ENCODE measurements at regions not wholly inside any gene's neighbourhood (a gene's known extent, or its start where the extent isn't known, plus 50 kb on each side); places are given as distances from the start of the nearest gene placed in this dataset.

DNA sequence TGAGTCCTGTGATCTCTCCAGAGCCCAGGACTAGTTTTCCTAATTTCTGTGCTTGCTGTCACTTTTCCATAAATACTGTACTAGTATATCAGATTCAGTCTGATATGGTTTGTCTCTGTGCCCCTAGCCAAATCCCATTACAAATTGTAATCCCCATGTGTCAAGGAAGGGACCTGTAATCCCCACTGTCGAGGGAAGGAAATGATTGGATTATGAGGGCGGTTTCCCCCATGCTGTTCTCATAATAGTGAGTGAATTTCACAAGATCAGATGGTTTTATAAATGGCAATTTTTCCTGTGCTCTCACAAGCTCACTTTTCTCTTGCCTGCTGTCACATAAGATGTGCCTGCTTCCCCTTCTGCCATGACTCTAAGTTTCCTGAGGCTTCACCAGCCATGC is 54.8 kb upstream of the IFRD1 start:
- TF ChIP-seq, protein P1, sequence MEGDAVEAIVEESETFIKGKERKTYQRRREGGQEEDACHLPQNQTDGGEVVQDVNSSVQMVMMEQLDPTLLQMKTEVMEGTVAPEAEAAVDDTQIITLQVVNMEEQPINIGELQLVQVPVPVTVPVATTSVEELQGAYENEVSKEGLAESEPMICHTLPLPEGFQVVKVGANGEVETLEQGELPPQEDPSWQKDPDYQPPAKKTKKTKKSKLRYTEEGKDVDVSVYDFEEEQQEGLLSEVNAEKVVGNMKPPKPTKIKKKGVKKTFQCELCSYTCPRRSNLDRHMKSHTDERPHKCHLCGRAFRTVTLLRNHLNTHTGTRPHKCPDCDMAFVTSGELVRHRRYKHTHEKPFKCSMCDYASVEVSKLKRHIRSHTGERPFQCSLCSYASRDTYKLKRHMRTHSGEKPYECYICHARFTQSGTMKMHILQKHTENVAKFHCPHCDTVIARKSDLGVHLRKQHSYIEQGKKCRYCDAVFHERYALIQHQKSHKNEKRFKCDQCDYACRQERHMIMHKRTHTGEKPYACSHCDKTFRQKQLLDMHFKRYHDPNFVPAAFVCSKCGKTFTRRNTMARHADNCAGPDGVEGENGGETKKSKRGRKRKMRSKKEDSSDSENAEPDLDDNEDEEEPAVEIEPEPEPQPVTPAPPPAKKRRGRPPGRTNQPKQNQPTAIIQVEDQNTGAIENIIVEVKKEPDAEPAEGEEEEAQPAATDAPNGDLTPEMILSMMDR (IDR thresholded peaks at IDR 0.05; ENCODE audit: insufficient read depth, low read length) = no peak
- DNase-seq (ENCODE audit: low read depth) = no peak
- H3K4me3 ChIP-seq (ENCODE audit: low read depth, low read length) = no peak overlapping the region

DNA sequence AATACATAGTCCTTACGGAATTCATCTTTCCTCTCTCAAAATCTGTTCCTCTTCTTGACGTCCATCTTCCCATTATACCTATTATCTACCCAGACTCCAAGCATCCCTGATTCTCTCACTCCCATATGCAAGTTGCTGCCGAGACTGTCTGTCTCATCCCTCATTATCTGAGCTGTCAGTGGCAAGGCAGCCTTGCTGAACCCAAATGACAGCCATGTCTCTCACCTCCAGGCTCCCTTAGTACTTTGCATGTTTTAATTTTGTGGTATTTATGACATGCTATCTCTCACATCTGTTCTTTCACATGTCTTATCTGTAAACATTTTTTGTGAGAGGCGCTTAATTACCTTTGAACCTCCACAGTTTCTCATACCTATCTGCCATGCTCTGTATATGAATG is 54.4 kb upstream of the IFRD1 start:
- TF ChIP-seq, protein P1 (IDR thresholded peaks at IDR 0.05; ENCODE audit: insufficient read depth, low read length) = no peak
- no peak for DNase-seq (ENCODE audit: low read depth)
- no peak overlapping the region for H3K4me3 ChIP-seq (ENCODE audit: low read depth, low read length)

DNA sequence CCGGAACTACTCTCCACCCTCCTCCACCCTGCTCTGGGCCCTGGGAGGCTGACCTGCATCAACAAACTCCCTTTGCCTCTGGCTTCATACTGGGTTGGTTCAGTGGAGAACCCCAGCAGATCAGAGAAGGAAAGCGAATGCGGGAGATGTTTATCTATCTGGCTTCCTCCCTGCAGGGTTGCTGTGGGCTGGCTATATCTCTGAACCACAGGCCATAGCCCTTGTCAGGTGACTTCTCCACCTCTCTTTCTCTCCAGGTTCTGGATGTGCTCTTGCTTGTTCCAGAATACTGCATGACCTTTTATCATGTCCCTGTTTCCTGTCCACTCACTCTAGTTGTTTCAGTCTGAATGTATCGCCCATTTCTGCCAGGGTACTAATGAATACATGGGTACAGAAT is 51.7 kb upstream of the IFRD1 start:
- TF ChIP-seq, protein P1 (IDR thresholded peaks at IDR 0.05; ENCODE audit: insufficient read depth, low read length) = no peak
- no peak for DNase-seq (ENCODE audit: low read depth)
- H3K4me3 ChIP-seq (ENCODE audit: low read depth, low read length) = no peak overlapping the region

DNA sequence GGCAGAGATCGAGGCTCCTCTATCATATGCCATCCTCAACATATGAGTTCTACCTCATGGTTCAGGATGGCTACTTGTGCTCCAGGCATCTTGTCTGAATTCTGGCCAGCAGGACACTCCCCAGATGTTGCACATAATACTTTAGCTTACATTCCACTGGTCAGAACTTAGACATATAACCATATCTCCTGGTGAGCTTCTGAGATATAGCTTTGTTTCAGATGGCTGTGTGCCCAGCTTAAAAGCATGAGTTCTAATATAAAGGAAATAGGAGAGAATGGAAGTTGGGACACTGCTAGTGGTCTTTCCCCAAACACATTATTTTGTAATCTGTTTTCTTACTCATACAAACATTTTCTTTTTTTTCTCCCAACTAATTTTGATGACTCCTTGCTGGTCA is 50.8 kb upstream of the IFRD1 start:
- H3K4me3 ChIP-seq (ENCODE audit: low read depth, low read length) = no peak overlapping the region
- TF ChIP-seq, protein P1 (IDR thresholded peaks at IDR 0.05; ENCODE audit: insufficient read depth, low read length) = no peak
- DNase-seq (ENCODE audit: low read depth) = peak; percentile 81

DNA sequence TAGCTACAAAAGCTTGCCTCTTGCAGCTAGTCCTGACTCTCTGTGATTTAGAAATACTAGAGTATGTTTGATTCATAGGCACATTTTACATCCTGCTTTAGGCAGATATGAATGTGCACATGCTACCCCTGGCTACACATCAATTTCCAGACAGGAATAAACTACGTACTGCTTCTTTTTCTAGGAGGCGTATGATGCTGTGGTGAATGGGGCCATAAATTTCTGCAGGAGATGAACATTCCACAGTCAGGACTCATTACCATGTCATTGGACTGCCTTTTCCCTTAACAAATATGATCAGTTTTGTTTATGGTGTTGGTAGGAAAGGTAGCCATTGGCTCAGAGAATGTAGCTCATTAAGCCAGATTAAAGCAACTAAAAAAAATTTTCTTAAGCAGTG is 50.1 kb upstream of the IFRD1 start:
- H3K4me3 ChIP-seq (ENCODE audit: low read depth, low read length) = no peak overlapping the region
- DNase-seq (ENCODE audit: low read depth) = peak; percentile 23

More for the DNA sequence above, 50.1 kb upstream of the IFRD1 start:
- TF ChIP-seq, protein P1 (IDR thresholded peaks at IDR 0.05; ENCODE audit: insufficient read depth, low read length) = no peak
